GM13977 (cell line): ENCODE measurements at regions not wholly inside any gene's neighbourhood (a gene's known extent, or its start where the extent isn't known, plus 50 kb on each side); places are given as distances from the start of the nearest gene placed in this dataset.

Experiments
- DNase-seq: peaks from one replicate; pipeline ENCODE4 v3.0.0; 2012; ENCODE audit warnings: low spot score
- CTCF ChIP-seq: IDR thresholded peaks from 2 replicates; pipeline ENCODE4 v1.5.1; 2012; ENCODE audit warnings: mild to moderate bottlenecking, control low read depth; ENCODE audit not compliant: insufficient read depth; ENCODE audit errors: extremely low read depth, missing control alignments
- in situ Hi-C: fragments of 300-500 bp; cut with MboI; formaldehyde crosslinking; loops from one replicate; pipeline ENCODE4 v1.12.0; 2022; ENCODE audit warnings: low sequenced_read_pairs, low pct_unique_long_range_greater_than_20kb, mixed read lengths, inconsistent platforms; ENCODE audit not compliant: unreplicated experiment

DNA sequence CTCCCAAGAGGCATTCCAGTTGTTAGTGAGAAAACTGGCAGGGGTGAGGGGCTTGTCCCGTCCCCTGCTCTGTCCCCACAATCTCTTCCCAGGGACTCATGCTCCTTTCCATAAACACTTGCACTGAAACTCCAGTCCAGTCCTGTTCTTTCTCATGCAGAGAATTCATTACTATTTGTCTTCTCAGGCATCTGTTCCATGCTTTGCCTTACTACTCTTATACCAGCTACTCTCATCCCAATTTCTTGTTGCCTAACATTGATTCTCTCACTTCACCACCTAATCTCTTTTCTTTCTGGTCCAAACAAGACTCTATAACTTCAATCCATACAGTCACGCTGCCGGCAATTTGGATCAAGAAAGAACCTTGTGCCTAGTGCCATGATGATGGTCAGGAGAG, 97.1 kb upstream of the VEGFC start:
- in situ Hi-C loops, result no loop called here
- no peak for TF ChIP-seq CTCF

DNA sequence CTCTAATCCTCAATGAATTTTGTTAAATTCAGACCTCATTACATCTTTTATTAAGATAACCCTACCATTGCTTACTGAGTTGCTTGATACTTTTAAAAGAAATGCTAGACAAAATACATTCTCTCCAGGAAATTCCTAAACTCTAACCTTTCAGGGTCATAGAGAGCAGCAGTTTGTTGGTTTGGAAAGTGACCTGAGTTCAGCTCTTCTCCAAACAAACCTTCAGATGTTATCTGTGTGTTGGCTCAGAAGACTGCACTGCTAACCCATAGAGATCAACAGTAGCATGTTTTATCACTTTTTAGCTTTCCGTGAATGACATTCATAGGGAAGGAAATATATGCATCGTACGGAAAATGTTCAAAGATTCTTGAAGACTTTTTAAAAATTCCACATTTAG, 101.8 kb upstream of the VEGFC start:
- in situ Hi-C loops, result no loop called here
- DNase-seq, result no peak
- no peak for TF ChIP-seq CTCF

More for the DNA sequence above, 97.1 kb upstream of the VEGFC start:
- no peak for DNase-seq

DNA sequence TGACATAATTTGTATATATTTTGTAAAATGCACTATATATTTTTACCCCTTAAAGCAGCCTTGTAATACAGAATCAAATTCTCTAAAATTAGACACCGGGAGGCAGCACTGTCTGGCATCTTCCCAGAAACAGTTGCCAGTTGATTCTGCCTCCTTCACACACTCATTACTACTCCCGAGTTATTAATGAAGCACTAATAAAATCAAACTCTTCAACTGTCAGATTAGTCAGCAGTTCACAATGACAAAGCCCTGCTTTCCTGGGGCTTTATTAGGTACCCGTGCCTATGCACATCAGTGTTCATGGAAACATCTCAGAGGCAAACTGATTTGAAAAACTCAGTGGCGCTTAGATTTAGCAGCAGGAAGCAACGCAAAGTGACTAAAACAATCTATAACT, 103.5 kb upstream of the VEGFC start:
- in situ Hi-C loops, result no loop called here
- no peak for DNase-seq
- no peak for TF ChIP-seq CTCF

- TF ChIP-seq CTCF, result no peak
- in situ Hi-C loops, result no loop called here
- DNase-seq, result no peak
These were observed 104.5 kb upstream of the VEGFC start for GRCh38 chr4:176897226-176897625.

DNA sequence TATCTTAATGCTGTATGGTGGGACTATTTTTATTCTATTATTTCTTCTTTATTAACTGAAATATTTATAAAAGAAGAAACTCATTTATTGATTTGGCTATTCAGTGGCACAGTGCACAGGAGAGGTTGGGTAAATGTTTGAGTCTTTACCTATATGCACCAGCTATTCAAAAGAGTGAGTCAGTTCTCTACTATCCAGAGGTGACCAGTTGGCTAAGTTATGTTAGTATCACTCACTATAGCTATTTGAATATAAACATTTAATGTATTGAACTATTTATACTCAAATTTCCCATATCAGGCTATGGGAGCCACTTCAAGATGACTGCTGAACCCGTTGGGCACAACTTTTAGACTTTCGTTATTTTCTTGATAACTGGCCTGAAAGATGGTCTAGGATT, 106.1 kb upstream of the VEGFC start:
- in situ Hi-C loops, result no loop called here
- DNase-seq, result no peak
- TF ChIP-seq CTCF, result no peak

DNA sequence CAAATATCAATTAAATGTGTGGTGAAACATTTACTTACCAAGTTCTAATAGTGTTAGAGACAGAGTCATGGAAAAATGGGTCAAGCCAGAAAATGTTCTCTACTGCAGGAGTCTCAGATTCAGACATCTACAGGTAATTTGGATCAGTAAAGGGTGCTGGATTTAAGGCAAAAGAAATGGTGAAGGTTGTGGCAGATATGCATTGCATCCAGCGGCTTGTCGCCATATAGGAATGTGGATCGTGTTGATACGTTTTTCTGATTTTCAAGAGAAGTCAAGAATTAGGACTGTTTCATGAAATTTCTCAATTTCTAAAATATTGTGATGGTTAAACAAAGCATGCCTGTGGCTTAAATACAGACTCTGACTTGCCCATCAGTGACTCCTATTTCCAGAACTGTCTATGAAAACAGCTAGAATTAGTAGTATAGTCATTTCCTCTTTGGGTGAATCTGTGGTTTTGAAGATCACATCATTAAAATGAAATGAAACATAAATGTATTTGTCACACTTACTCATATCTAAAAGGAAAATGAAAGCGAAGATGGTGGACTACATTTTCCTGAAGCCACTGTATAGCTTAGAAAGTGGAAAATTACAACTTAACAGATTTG, 110.1 kb upstream of the VEGFC start:
- in situ Hi-C loops, result no loop called here
- TF ChIP-seq CTCF, result no peak
- DNase-seq, result peak; percentile 28

DNA sequence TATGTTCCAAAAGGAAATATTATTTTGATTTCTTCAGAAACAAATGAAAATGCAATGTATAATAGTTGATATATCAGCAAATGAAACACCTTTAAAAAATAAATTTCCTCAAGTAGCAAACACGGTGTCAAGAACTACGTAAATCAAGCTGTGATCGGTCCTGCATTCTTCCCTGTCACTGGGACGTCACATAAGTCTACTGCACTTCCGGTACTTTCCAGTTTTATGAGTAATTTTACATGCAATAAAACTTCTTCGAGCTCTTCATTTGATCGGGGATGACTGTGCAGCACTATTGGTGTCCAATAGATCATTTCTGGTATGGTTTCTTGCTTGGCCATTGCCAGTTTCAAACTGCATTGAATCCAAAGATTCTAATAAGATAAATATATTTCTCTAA, 114.0 kb upstream of the VEGFC start:
- no peak for TF ChIP-seq CTCF
- no peak for DNase-seq
- in situ Hi-C loops, result no loop called here
